CD8-positive, alpha-beta memory T cell (primary cell): ENCODE measurements at regions not wholly inside any gene's neighbourhood (a gene's known extent, or its start where the extent isn't known, plus 50 kb on each side); places are given as distances from the start of the nearest gene placed in this dataset.

Experiments
- CTCF ChIA-PET: fragments of 350-600 bp; sonication (Branson Sonifier 250); formaldehyde crosslinking; loops from one replicate; lab custom pipeline; 2021; ENCODE audit warnings: antibody characterized with exemption; lab: Charles Lee
- POLR2A ChIA-PET: fragments of 350-600 bp; sonication (Branson Sonifier 250); formaldehyde crosslinking; loops from one replicate; lab custom pipeline; 2021; ENCODE audit warnings: antibody characterized with exemption; lab: Charles Lee
- DNase-seq, 5 donors: peaks; one replicate each; pipeline versions ENCODE4 v3.0.0 to v3.0.0-alpha.2; 2020 to 2022; ENCODE audit warnings: mixed read lengths in 1 of 5
- H3K27ac ChIP-seq: one replicate; pipeline ENCODE4 v1.7.0; 2013; ENCODE audit warnings: low read depth, mild to moderate bottlenecking, low read length, moderate library complexity
- H3K27me3 ChIP-seq: 2 replicates; pipeline ENCODE4 v1.7.0; 2013; ENCODE audit warnings: low read length, mild to moderate bottlenecking; ENCODE audit not compliant: insufficient read depth, poor library complexity, severe bottlenecking
- H3K36me3 ChIP-seq: 2 replicates; pipeline ENCODE4 v1.7.0; 2013; ENCODE audit warnings: mild to moderate bottlenecking, low read length, moderate library complexity; ENCODE audit not compliant: insufficient read depth
- H3K4me1 ChIP-seq: 2 replicates; pipeline ENCODE4 v1.7.0; 2013; ENCODE audit warnings: mild to moderate bottlenecking, low read length, moderate library complexity; ENCODE audit not compliant: insufficient read depth
- H3K4me3 ChIP-seq: 2 replicates; pipeline ENCODE4 v1.7.0; 2013; ENCODE audit warnings: mild to moderate bottlenecking, low read length
- H3K9me3 ChIP-seq: 2 replicates; pipeline ENCODE4 v1.7.0; 2013; ENCODE audit warnings: mild to moderate bottlenecking, low read length
- H3K27ac Mint-ChIP-seq, 8 donors: one replicate each; pipeline ENCODE4 v1.8.0; 2020 to 2021; ENCODE audit warnings: mixed read lengths in 8 of 8, mild to moderate bottlenecking in 6 of 8, inconsistent platforms in 3 of 8, moderate library complexity in 3 of 8
- H3K27me3 Mint-ChIP-seq, 2 donors: one replicate each; pipeline ENCODE4 v1.8.0; 2020 to 2021; ENCODE audit warnings: mixed read lengths in 2 of 2, mild to moderate bottlenecking in 1 of 2, moderate library complexity in 1 of 2
- H3K36me3 Mint-ChIP-seq, 3 donors: one replicate each; pipeline ENCODE4 v1.8.0; 2020 to 2021; ENCODE audit warnings: mixed read lengths in 3 of 3, inconsistent platforms in 1 of 3, mild to moderate bottlenecking in 1 of 3
- H3K4me1 Mint-ChIP-seq, 3 donors: one replicate each; pipeline ENCODE4 v1.8.0; 2020 to 2021; ENCODE audit warnings: mixed read lengths in 3 of 3, inconsistent platforms in 1 of 3, mild to moderate bottlenecking in 1 of 3
- H3K4me3 Mint-ChIP-seq, 7 donors: one replicate each; pipeline ENCODE4 v1.8.0; 2020 to 2021; ENCODE audit warnings: mixed read lengths in 7 of 7, mild to moderate bottlenecking in 6 of 7, moderate library complexity in 4 of 7, inconsistent platforms in 2 of 7
- H3K9me3 Mint-ChIP-seq, 5 donors: one replicate each; pipeline ENCODE4 v1.8.0; 2020 to 2022; ENCODE audit warnings: mixed read lengths in 5 of 5, mild to moderate bottlenecking in 3 of 5, moderate library complexity in 2 of 5, inconsistent platforms in 1 of 5

DNA sequence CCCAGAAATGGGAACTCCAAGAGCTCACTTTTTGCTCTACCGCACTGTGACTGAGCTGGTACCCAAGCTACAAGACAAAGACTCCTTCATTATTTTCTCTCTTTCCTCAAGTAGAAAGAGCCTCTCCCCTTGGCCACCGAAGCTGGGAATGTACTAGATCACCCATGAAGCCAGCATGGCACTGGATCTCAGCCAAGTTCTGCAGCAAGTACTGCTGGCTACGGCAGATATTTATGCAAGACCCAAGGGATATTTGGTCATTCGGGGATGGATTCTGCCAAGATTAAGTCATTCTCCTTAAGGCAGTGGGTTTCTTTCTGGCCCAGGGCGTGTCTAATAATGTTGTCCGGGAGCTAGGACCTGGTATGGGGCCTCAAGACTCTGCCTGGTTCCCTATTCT lies 633.5 kb downstream of the SLITRK1 start:
- POLR2A ChIA-PET: no interaction called here
- CTCF ChIA-PET: no interaction called here
- no peak overlapping the region for H3K27ac Mint-ChIP-seq

GRCh38 chr13:83232626-83233025 lies 649.6 kb downstream of the SLITRK1 start:
- no peak overlapping the region for H3K27ac Mint-ChIP-seq
- H3K27me3 Mint-ChIP-seq: no peaks in the 10 kb centered on the region

More for the DNA sequence above, 633.5 kb downstream of the SLITRK1 start:
- no peaks in the 10 kb centered on the region for H3K4me1 Mint-ChIP-seq
- H3K9me3 ChIP-seq: no peaks in the 10 kb centered on the region
- no peaks in the 10 kb centered on the region for H3K27me3 ChIP-seq
- no peak overlapping the region for H3K4me3 ChIP-seq
- no peaks in the 10 kb centered on the region for H3K4me1 ChIP-seq
- no peak overlapping the region for H3K4me3 Mint-ChIP-seq
- H3K27ac ChIP-seq: no peak overlapping the region
- no peaks in the 10 kb centered on the region for H3K27me3 Mint-ChIP-seq
- DNase-seq: no peak
- peaks cover 2 to 24% (median 6%) of the 10 kb centered on the region in 5 donors for H3K9me3 Mint-ChIP-seq
- H3K36me3 Mint-ChIP-seq: no peaks in the 10 kb centered on the region
- H3K36me3 ChIP-seq: no peaks in the 10 kb centered on the region

DNA sequence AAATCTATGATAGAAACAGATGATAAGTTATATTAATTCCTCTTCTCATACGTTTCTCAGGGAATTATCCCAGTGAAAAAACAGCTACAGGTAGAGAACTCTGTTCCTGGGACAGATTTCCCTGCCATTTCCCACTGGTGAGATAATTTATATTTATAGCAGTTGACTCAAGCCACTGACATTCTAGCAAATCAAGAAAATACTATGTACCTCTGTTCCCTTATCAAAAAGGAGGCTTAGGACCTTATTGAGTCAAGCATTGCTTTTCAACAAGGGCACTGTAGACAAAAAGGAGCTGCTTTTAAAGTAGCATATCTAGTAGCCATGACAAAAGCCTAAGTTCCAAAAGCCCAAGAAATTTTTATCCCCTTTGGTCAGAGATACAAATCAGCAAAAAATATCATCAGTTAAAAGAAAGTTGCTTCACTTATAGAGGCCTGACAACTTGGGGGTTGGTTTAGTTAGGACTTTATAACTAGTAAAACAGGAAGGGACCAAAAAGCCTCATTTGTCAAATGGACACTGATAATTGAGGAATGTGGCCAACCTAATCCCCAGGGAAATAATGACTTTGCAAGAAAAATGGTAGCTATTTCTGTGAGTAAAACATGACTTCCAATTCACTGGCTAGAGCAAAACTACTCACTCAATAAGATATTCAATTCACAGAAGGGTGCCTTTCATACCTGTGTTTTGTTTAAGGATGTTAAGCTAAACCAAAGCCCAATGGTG lies 652.5 kb downstream of the SLITRK1 start:
- no peaks in the 10 kb centered on the region for H3K27me3 ChIP-seq
- no peak overlapping the region for H3K27ac ChIP-seq
- H3K9me3 ChIP-seq: no peaks in the 10 kb centered on the region
- Mint-ChIP-seq H3K9me3 (peaks cover 0 to 7% (median 0%) of the 10 kb centered on the region in 5 donors), H3K4me3 (no peak overlapping the region), H3K36me3 (no peaks in the 10 kb centered on the region), H3K27ac (no peak overlapping the region), H3K27me3 (no peaks in the 10 kb centered on the region), H3K4me1 (no peaks in the 10 kb centered on the region)
- H3K4me3 ChIP-seq: no peak overlapping the region
- ChIA-PET CTCF (no interaction called here), POLR2A (no interaction called here)
- DNase-seq: no peak
- H3K36me3 ChIP-seq: no peaks in the 10 kb centered on the region
- H3K4me1 ChIP-seq: no peaks in the 10 kb centered on the region

More at GRCh38 chr13:83232626-83233025, 649.6 kb downstream of the SLITRK1 start:
- Histone ChIP-seq H3K4me3 (no peak overlapping the region), H3K27ac (no peak overlapping the region), H3K9me3 (no peaks in the 10 kb centered on the region), H3K36me3 (no peaks in the 10 kb centered on the region), H3K4me1 (no peaks in the 10 kb centered on the region), H3K27me3 (no peaks in the 10 kb centered on the region)
- Mint-ChIP-seq H3K9me3 (peaks cover 0 to 11% (median 2%) of the 10 kb centered on the region in 5 donors), H3K4me1 (no peaks in the 10 kb centered on the region), H3K4me3 (no peak overlapping the region), H3K36me3 (no peaks in the 10 kb centered on the region)
- no peak for DNase-seq
- POLR2A ChIA-PET: no interaction called here
- CTCF ChIA-PET: no interaction called here

DNA sequence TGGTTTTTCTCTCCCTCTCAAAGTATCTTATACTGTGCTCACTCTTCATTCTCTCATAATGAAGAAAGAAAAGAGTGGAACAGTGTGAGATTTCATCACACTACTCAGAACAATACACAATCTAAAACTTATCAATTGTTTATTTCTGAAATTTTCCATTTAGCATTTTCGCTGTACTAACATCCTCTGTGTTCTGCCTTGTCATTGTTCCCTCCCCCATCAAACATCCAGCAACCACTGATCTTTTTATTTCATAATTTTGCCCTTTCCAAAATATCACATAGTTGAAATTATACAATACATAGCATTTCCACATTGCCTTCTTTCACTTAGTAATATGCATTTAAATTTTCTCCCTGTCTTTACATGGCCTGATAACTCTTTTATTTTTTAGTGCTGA lies 658.7 kb downstream of the SLITRK1 start:
- Histone ChIP-seq H3K4me1 (no peaks in the 10 kb centered on the region), H3K9me3 (no peaks in the 10 kb centered on the region), H3K36me3 (no peaks in the 10 kb centered on the region), H3K27ac (no peak overlapping the region), H3K4me3 (no peak overlapping the region), H3K27me3 (no peaks in the 10 kb centered on the region)
- Mint-ChIP-seq H3K4me1 (no peaks in the 10 kb centered on the region), H3K9me3 (peaks cover 0 to 14% (median 0%) of the 10 kb centered on the region in 5 donors), H3K27me3 (no peaks in the 10 kb centered on the region), H3K27ac (no peak overlapping the region), H3K36me3 (no peaks in the 10 kb centered on the region), H3K4me3 (no peak overlapping the region)
- ChIA-PET POLR2A (no interaction called here), CTCF (no interaction called here)
- DNase-seq: no peak

DNA sequence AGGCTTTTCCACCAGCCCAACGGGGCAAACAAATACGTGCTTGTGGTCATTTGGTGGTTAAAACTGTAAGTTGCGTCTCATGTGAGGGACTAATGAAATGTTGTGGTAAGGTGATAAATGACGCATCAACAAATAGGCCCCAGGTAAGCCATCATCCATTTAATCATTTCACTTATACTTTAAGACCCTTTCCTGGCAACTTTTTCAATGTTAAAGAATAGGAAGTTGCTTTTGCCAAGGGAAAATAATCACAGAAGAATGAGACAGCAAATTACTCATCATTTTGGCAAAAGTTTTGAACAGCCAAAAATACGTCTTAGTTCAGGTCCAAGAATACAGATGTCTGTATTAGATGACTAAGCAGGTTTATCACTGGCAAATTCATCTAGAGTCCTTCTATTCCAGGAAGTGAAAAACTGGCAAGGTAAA lies 660.4 kb downstream of the SLITRK1 start:
- no peaks in the 10 kb centered on the region for H3K4me1 Mint-ChIP-seq
- H3K27ac ChIP-seq: no peak overlapping the region
- no peak overlapping the region for H3K4me3 ChIP-seq
- H3K4me1 ChIP-seq: no peaks in the 10 kb centered on the region
- H3K27ac Mint-ChIP-seq: no peak overlapping the region
- H3K36me3 ChIP-seq: no peaks in the 10 kb centered on the region
- H3K9me3 Mint-ChIP-seq: peaks cover 0 to 14% (median 0%) of the 10 kb centered on the region in 5 donors
- POLR2A ChIA-PET: no interaction called here
- H3K36me3 Mint-ChIP-seq: no peaks in the 10 kb centered on the region
- no peaks in the 10 kb centered on the region for H3K9me3 ChIP-seq
- no peak overlapping the region for H3K4me3 Mint-ChIP-seq
- DNase-seq: no peak
- H3K27me3 Mint-ChIP-seq: no peaks in the 10 kb centered on the region
- no peaks in the 10 kb centered on the region for H3K27me3 ChIP-seq
- CTCF ChIA-PET: no interaction called here

DNA sequence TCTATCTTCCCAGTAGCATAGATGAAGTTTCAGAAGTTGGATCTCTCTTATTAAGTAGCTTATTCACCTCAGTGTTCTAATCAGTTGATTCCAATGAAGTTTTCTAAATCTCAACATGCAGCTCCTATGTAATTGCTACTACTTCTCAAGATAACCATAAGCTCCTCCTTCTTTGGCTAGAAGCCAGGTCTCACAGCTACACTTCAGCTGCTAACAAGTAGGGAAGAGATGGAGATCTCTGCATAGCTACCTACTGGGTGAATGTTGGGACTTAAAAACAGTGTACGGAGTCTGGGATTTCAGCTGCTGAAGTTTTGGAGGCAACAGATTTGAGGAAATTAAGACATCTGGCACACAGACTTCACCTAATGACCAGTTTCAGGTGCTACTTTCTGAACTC lies 661.0 kb downstream of the SLITRK1 start:
- H3K36me3 ChIP-seq: no peaks in the 10 kb centered on the region
- H3K4me1 Mint-ChIP-seq: no peaks in the 10 kb centered on the region
- no peaks in the 10 kb centered on the region for H3K27me3 ChIP-seq
- H3K27ac ChIP-seq: no peak overlapping the region
- H3K4me3 ChIP-seq: no peak overlapping the region
- H3K27me3 Mint-ChIP-seq: no peaks in the 10 kb centered on the region
- POLR2A ChIA-PET: no interaction called here
- no peaks in the 10 kb centered on the region for H3K36me3 Mint-ChIP-seq
- H3K4me3 Mint-ChIP-seq: no peak overlapping the region
- H3K9me3 Mint-ChIP-seq: peaks cover 0 to 9% (median 0%) of the 10 kb centered on the region in 5 donors
- DNase-seq: no peak
- no peaks in the 10 kb centered on the region for H3K4me1 ChIP-seq
- CTCF ChIA-PET: no interaction called here
- no peak overlapping the region for H3K27ac Mint-ChIP-seq
- H3K9me3 ChIP-seq: no peaks in the 10 kb centered on the region

DNA sequence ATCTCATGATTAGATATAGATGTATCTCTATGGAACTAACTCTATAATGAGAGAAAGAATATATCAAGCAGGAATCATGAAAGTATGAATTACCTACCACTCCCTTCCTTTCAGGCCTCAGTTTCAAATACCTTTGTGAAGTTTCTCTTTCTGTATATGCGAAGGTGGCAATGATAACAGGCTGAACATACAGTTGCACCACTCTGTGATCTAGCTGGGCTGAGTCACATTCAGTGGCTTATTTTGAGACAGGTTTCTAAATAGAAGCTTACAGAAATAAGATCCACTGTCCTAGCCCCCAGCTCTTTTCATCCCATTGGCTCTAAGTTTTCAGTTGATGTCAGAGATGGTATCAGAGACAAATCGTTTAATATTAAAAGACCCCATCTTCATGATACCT lies 662.0 kb downstream of the SLITRK1 start:
- POLR2A ChIA-PET: no interaction called here
- H3K4me3 Mint-ChIP-seq: no peak overlapping the region
- no peak overlapping the region for H3K27ac ChIP-seq

GRCh38 chr13:83219832-83220231 lies 662.4 kb downstream of the SLITRK1 start:
- POLR2A ChIA-PET: no interaction called here
- no peaks in the 10 kb centered on the region for H3K27me3 ChIP-seq
- no peaks in the 10 kb centered on the region for H3K36me3 Mint-ChIP-seq
- no peak for DNase-seq
- H3K9me3 Mint-ChIP-seq: peaks cover 0 to 14% (median 0%) of the 10 kb centered on the region in 5 donors
- H3K4me3 Mint-ChIP-seq: no peak overlapping the region
- H3K27me3 Mint-ChIP-seq: no peaks in the 10 kb centered on the region
- CTCF ChIA-PET: no interaction called here
- no peaks in the 10 kb centered on the region for H3K4me1 ChIP-seq
- H3K4me3 ChIP-seq: no peak overlapping the region
- H3K27ac Mint-ChIP-seq: no peak overlapping the region
- no peak overlapping the region for H3K27ac ChIP-seq
- no peaks in the 10 kb centered on the region for H3K36me3 ChIP-seq
- H3K4me1 Mint-ChIP-seq: no peaks in the 10 kb centered on the region
- no peaks in the 10 kb centered on the region for H3K9me3 ChIP-seq

More for the DNA sequence above, 662.0 kb downstream of the SLITRK1 start:
- Mint-ChIP-seq H3K27me3 (no peaks in the 10 kb centered on the region), H3K27ac (no peak overlapping the region), H3K36me3 (no peaks in the 10 kb centered on the region), H3K9me3 (peaks cover 0 to 14% (median 0%) of the 10 kb centered on the region in 5 donors), H3K4me1 (no peaks in the 10 kb centered on the region)
- H3K9me3 ChIP-seq: no peaks in the 10 kb centered on the region
- H3K27me3 ChIP-seq: no peaks in the 10 kb centered on the region
- CTCF ChIA-PET: no interaction called here
- DNase-seq: no peak
- no peaks in the 10 kb centered on the region for H3K4me1 ChIP-seq
- H3K4me3 ChIP-seq: no peak overlapping the region
- no peaks in the 10 kb centered on the region for H3K36me3 ChIP-seq
